HCT116 (cell line): ENCODE measurements at regions not wholly inside any gene's neighbourhood (a gene's known extent, or its start where the extent isn't known, plus 50 kb on each side); places are given as distances from the start of the nearest gene placed in this dataset.

Experiments used
- EZH2 ChIP-seq: fragments of 200-600 bp; sonication (generic); IDR thresholded peaks from 2 replicates; pipeline ENCODE4 v1.6.1; 2017; ENCODE audit warnings: antibody characterized with exemption, mixed run types
- POLR2A ChIP-seq: IDR thresholded peaks from 2 replicates; pipeline ENCODE4 v1.7.0; 2011; ENCODE audit warnings: borderline replicate concordance; ENCODE audit not compliant: insufficient read depth, insufficient read length; ENCODE audit errors: extremely low read depth
- POLR2AphosphoS5 ChIP-seq: IDR thresholded peaks from 2 replicates; pipeline ENCODE4 v1.6.1; 2011; ENCODE audit warnings: mild to moderate bottlenecking, low read depth, low read length, moderate library complexity
- SIN3A ChIP-seq: IDR thresholded peaks from 2 replicates; pipeline ENCODE4 v1.6.1; 2012; ENCODE audit warnings: low read depth
- YY1 ChIP-seq: IDR thresholded peaks from 2 replicates; pipeline ENCODE4 v1.6.1; 2011; ENCODE audit warnings: low read length, low read depth, moderate library complexity, mild to moderate bottlenecking; ENCODE audit not compliant: insufficient replicate concordance; ENCODE audit errors: extremely low read depth
- TF ChIP-seq, protein P1 (sequence below): IDR thresholded peaks from 2 replicates; pipeline ENCODE4 v1.6.1; 2012
- TF ChIP-seq, protein P2 (sequence below), 3 experiments: fragments of 200-600 bp in 1 of 3; sonication (generic) in 1 of 3; IDR thresholded peaks in 2 of 3; conservative IDR thresholded peaks in 1 of 3; 2 replicates each; pipeline ENCODE4 v1.5.1; 2012 to 2017; ENCODE audit warnings: low read depth in 2 of 3, low read length in 2 of 3, antibody characterized with exemption in 1 of 3, borderline replicate concordance in 1 of 3, control low read depth in 1 of 3, mild to moderate bottlenecking in 1 of 3, mixed read lengths in 1 of 3, mixed run types in 1 of 3, moderate library complexity in 1 of 3; ENCODE audit not compliant: insufficient read depth in 1 of 3

DNA sequence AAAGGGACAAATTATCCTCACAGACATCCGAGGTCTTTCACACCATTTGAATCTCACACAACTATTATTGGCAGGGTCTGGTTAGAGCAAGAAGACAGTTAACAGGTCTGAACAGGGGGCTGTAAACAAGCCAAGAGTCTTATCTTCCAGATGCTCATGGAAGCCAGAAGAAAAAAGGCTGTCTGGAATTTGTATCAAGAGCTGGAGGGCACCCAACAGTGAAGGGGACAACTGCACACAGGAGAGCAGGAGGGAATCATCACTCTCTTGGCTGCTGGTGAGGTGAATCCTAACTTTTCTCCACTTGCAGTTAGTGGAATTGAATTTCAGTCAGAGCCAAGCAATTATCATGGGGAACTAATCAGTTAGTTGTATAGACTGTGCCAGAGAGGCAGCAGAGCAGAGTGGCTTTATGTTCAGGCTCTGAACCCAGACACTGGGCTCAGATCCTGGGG lies 880.2 kb upstream of the AUTS2 start:
- TF ChIP-seq, protein P1, sequence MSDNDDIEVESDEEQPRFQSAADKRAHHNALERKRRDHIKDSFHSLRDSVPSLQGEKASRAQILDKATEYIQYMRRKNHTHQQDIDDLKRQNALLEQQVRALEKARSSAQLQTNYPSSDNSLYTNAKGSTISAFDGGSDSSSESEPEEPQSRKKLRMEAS, result no peak
- TF ChIP-seq POLR2A (no peak), POLR2AphosphoS5 (no peak), EZH2 (no peak), YY1 (no peak), SIN3A (no peak)
- TF ChIP-seq, protein P2, sequence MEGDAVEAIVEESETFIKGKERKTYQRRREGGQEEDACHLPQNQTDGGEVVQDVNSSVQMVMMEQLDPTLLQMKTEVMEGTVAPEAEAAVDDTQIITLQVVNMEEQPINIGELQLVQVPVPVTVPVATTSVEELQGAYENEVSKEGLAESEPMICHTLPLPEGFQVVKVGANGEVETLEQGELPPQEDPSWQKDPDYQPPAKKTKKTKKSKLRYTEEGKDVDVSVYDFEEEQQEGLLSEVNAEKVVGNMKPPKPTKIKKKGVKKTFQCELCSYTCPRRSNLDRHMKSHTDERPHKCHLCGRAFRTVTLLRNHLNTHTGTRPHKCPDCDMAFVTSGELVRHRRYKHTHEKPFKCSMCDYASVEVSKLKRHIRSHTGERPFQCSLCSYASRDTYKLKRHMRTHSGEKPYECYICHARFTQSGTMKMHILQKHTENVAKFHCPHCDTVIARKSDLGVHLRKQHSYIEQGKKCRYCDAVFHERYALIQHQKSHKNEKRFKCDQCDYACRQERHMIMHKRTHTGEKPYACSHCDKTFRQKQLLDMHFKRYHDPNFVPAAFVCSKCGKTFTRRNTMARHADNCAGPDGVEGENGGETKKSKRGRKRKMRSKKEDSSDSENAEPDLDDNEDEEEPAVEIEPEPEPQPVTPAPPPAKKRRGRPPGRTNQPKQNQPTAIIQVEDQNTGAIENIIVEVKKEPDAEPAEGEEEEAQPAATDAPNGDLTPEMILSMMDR (IDR thresholded peaks at IDR 0.05 in 2 of 3, conservative IDR thresholded peaks at IDR 0.05 in 1 of 3; ENCODE audit: borderline replicate concordance in 1 of 3, insufficient read depth in 1 of 3, low read depth in 2 of 3, low read length in 2 of 3), result no peak
